ENCODE measurements at regions not wholly inside any gene's neighbourhood (a gene's known extent, or its start where the extent isn't known, plus 50 kb on each side); places are given as distances from the start of the nearest gene placed in this dataset.
"Not testable (repeated sequence)": the region's sequence is repeated elsewhere in the genome, so short reads cannot be mapped to it uniquely, and the experiment has no call there.

DNA sequence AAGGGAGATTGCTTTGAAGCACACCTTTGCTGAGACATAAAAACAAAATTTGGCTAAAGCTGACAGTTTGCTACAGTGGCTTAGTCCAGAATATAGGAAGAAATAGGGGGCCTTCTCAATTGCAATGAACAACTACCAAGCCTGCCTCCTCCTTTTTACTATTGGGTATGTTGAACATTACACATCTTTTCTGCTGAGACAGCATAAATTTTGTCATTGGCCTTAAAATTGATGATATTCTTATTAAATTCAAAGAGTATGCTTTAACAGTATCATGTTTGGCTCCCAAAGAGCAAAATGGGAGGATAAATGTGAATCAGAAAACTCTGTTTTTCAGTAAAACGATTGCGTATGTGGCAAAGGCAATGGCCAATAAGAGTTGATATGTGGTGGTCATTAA is 721.9 kb upstream of the IGFBP7 start:
- no peak for DNase-seq

- DNase-seq: no peak
Observed at GRCh38 chr4:57789666-57790065, 679.5 kb upstream of the IGFBP7 start.

DNA sequence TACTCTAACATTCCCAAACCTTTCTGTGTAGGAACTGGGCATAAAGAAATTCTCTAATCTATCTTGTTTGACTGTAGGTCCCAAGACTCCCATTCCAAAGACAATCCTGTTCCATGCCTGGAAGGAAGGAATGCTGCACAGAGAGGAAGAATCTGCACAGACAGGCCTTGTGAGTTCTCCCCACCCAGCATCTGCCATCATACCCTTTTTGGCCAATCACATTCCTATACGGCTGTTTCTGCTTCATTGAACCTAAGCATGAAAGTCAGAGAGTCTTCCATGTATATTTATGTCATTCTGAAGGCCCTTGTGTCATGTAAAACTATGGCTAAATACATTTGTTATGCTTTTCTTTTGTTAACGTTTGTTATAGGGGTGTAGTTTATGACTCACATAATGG is 667.7 kb upstream of the IGFBP7 start:
- no peak for DNase-seq

- no peak for DNase-seq
Observed at GRCh38 chr4:57774681-57775080, 664.5 kb upstream of the IGFBP7 start.

DNA sequence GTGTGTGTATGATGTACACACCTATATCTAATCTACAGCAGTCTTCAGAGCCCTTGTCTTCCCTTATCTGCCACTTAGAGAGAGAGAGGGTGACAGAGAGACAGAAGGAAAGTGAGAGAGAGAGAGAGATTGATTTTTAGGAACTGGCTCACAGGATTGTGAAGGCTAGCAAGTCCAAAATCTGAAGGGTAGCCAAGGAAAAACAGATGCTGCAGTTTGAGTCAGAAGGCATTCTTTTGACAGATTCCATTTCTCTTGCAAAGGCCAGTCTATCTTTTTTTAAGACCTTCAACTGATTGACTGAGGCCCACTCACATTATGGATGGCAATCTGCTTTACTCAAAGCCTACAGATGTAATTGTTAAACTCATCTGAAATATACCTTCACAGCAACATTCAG is 664.0 kb upstream of the IGFBP7 start:
- DNase-seq: no peak

- no peak for DNase-seq
Observed at GRCh38 chr4:57766341-57766740, 656.2 kb upstream of the IGFBP7 start.

DNA sequence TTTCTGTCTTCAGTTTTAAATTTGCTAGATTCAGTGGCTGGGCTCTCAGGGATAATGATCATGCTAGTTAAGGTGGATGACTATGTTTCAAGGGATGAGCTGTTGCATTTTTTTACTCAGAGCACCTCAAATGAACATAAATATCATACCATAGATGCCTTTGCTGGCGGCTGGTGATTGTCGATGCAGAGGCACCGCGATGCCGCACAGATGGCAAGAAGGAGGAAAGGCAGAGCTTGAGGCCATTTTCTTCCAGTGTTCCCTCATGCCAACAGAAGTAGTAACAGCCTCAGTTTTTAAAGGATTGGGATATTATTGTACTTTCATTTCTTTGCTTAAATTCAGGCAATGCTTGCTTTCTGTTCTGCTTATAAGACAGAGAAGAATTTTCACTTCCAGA is 654.7 kb upstream of the IGFBP7 start:
- DNase-seq: no peak

DNA sequence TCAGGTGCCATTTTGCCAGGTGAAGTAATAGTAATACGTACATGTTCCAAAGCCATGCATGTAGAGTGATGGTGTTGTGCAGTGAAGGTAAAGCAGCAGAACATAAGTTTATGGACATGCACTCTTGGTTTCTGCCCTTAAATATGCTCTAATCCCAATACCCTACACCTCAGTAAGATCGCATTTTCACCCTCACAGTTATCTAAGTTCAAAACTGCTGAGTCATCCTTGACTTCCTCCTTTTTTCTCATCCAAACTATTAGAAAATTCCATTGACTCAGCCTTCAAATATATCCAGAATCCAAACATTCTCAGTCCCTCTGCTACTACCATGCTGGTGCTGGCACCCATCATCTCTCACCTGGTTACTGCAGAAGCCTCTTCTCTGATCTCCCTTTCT is 652.9 kb upstream of the IGFBP7 start:
- DNase-seq: no peak

GRCh38 chr4:57740625-57741190 is 630.5 kb upstream of the IGFBP7 start:
- DNase-seq: no peak

GRCh38 chr4:57736781-57737180 is 626.6 kb upstream of the IGFBP7 start:
- DNase-seq: no peak

- DNase-seq: no peak
Observed at GRCh38 chr4:57734104-57734670, 624.0 kb upstream of the IGFBP7 start.

GRCh38 chr4:57729775-57730570 is 619.8 kb upstream of the IGFBP7 start:
- not testable (repeated sequence) for DNase-seq

GRCh38 chr4:57726154-57726553 is 616.0 kb upstream of the IGFBP7 start:
- DNase-seq: no peak

- DNase-seq: no peak
Observed at GRCh38 chr4:57719456-57719855, 609.3 kb upstream of the IGFBP7 start.

- DNase-seq: not testable (repeated sequence)
Observed at GRCh38 chr4:57714313-57714712, 604.1 kb upstream of the IGFBP7 start.

GRCh38 chr4:57710053-57710452 is 599.9 kb upstream of the IGFBP7 start:
- DNase-seq: no peak

- DNase-seq: no peak
Observed at GRCh38 chr4:57691370-57691769, 581.2 kb upstream of the IGFBP7 start.

- DNase-seq: no peak
Observed at GRCh38 chr4:57689693-57690205, 579.6 kb upstream of the IGFBP7 start.

DNA sequence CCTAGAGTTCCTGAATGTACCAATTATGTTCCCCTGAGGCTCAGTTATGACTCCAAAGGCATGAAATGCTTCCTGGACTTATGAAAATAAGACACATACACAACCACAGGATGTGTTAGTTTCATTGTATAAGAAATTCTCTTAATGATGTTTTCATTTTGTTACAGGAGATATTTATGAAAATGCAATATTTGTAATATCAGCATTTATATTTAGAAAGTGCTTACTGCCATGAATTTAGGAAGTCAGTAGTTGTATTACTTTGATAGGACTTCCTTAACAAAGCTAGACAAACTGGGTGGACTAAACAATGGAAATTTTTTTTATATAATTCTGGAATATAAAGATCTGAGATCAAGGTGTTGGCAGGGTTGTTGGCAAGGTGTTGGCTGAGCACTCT is 572.1 kb upstream of the IGFBP7 start:
- DNase-seq: no peak

GRCh38 chr4:57679969-57680368 is 569.8 kb upstream of the IGFBP7 start:
- no peak for DNase-seq

DNA sequence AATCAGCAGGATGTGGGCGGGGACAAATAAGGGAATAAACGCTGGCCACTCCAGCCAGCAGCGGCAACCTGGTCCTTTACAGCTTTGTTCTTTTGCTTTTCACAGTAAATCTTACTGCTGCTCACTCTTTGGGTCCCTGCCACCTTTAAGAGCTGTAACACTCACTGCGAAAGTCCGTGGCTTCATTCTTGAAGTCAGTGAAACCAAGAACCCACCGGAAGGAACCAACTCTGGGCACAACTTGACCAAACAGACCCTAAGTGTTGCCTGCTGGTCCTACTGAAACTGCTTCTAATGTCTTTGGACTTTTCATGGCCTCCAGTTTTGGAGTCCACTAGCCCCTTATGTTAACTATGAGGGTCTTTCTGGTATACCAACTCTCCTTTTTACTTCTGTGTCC is 566.2 kb upstream of the IGFBP7 start:
- no peak for DNase-seq

DNA sequence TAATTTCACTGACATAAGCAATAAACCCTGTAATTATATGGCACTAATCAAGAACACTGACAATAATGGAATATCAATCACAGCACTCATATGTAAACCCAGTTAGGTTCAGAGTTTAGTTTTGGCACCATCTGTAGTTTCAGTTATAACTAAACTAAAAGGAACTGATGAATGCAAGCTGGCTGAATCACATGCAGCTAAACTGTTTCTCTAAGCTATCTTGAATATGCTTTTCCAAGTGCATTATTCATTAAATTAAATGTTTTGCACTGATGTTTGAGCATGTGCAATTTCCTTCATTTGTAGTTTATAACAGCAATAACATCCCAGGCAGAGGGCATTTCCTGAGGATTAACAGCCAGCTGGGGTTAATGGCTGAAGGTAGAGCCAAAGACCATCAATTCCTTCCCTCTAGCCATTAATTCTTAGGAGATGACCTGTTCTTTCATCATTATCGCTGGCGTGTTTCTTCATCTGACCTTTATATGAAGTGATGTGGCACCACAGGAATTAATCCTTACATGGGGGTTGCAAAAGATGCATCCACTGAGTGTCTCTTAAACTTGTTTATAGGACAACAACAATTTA is 562.8 kb upstream of the IGFBP7 start:
- no peak for DNase-seq

DNA sequence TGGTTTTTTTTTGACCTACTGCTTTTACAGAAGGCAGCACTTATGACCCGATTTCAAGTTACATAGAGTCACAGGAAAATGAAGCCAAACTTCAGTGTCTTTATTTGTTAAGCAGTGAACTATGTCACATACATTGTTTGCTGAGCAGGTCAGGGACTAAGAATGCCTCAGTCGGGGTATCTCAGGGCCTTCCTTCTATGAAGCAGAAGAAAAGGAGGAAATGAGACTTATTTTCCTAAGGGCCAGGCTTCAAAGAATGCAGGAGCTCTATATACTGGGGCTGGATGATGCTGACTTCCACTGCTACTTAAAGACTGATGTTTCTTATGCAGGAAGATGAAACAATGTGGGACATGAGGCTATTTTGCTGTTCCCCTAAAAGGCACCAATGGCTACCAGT is 558.4 kb upstream of the IGFBP7 start:
- no peak for DNase-seq

DNA sequence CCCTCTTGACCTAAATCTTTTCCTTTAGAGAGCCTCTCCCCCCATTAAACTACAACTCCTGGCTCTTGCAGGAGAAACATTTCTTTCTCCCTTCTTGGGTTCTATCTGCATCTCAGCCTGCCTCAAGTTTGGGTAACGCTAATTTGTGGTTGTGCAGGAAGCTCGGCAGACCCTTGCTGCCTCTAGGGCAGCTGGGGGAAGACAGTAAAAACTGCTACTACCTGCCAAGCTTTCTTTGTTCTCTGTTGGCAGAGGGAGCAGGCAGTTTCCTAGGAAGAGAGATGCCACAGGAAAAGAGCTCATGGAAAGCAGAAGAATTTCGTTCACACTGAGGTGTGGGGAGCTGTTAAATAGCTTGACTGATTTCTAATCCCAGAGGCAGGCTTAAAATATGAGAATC is 555.6 kb upstream of the IGFBP7 start:
- DNase-seq: no peak

Data from NCI-H2029 (cell line).